SH-SY5Y (cell line): ENCODE measurements at regions not wholly inside any gene's neighbourhood (a gene's known extent, or its start where the extent isn't known, plus 50 kb on each side); places are given as distances from the start of the nearest gene placed in this dataset.

Experiments
- GATA2 ChIP-seq: IDR thresholded peaks from 2 replicates; pipeline ENCODE4 v1.6.1; 2011; ENCODE audit warnings: mild to moderate bottlenecking, low read depth, low read length
- GATA3 ChIP-seq: IDR thresholded peaks from 2 replicates; pipeline ENCODE4 v1.6.1; 2011; ENCODE audit warnings: low read depth, mild to moderate bottlenecking, low read length, moderate library complexity

GRCh38 chr6:145028144-145028818 lies 707.0 kb downstream of the EPM2A start:
- TF ChIP-seq GATA2 (no peak), GATA3 (no peak)

GRCh38 chr6:145031001-145031400 lies 704.3 kb downstream of the EPM2A start:
- TF ChIP-seq GATA3 = no peak

GRCh38 chr6:145031962-145032361 lies 703.4 kb downstream of the EPM2A start:
- TF ChIP-seq GATA2 = no peak
- no peak for TF ChIP-seq GATA3

- TF ChIP-seq GATA2 = no peak
- TF ChIP-seq GATA3 = no peak
These were observed 702.7 kb downstream of the EPM2A start for GRCh38 chr6:145032562-145033145.

- TF ChIP-seq GATA3 (no peak), GATA2 (no peak)
These were observed 700.7 kb downstream of the EPM2A start for GRCh38 chr6:145034664-145035063.

GRCh38 chr6:145036236-145036635 lies 699.1 kb downstream of the EPM2A start:
- TF ChIP-seq GATA2 = no peak
- TF ChIP-seq GATA3 = no peak

- TF ChIP-seq GATA3 = no peak
- TF ChIP-seq GATA2 = no peak
These were observed 698.3 kb downstream of the EPM2A start for GRCh38 chr6:145036848-145037567.

- TF ChIP-seq GATA2 (no peak), GATA3 (no peak)
These were observed 692.8 kb downstream of the EPM2A start for GRCh38 chr6:145042559-145042958.

GRCh38 chr6:145043926-145044500 lies 691.3 kb downstream of the EPM2A start:
- TF ChIP-seq GATA3 (no peak), GATA2 (no peak)

GRCh38 chr6:145044641-145045246 lies 690.6 kb downstream of the EPM2A start:
- no peak for TF ChIP-seq GATA3

GRCh38 chr6:145045582-145045981 lies 689.7 kb downstream of the EPM2A start:
- TF ChIP-seq GATA2 (no peak), GATA3 (no peak)

GRCh38 chr6:145047891-145048290 lies 687.4 kb downstream of the EPM2A start:
- TF ChIP-seq GATA3 = no peak
- no peak for TF ChIP-seq GATA2

- TF ChIP-seq GATA2 (no peak), GATA3 (no peak)
These were observed 683.7 kb downstream of the EPM2A start for GRCh38 chr6:145051661-145052060.

- TF ChIP-seq GATA2 = no peak
- TF ChIP-seq GATA3 = no peak
These were observed 679.8 kb downstream of the EPM2A start for GRCh38 chr6:145055567-145055966.
